SH-SY5Y (cell line): ENCODE measurements at regions not wholly inside any gene's neighbourhood (a gene's known extent, or its start where the extent isn't known, plus 50 kb on each side); places are given as distances from the start of the nearest gene placed in this dataset.

Experiments
- GATA2 ChIP-seq: IDR thresholded peaks from 2 replicates; pipeline ENCODE4 v1.6.1; 2011; ENCODE audit warnings: mild to moderate bottlenecking, low read depth, low read length
- GATA3 ChIP-seq: IDR thresholded peaks from 2 replicates; pipeline ENCODE4 v1.6.1; 2011; ENCODE audit warnings: low read depth, mild to moderate bottlenecking, low read length, moderate library complexity

- no peak for TF ChIP-seq GATA2
- TF ChIP-seq GATA3: no peak
Measured at GRCh38 chr2:7954234-7954633, 727.6 kb upstream of the ID2 start.
